Mammary epithelial cell (primary cell): ENCODE measurements at regions not wholly inside any gene's neighbourhood (a gene's known extent, or its start where the extent isn't known, plus 50 kb on each side); places are given as distances from the start of the nearest gene placed in this dataset.

ENCODE experiments used
- EZH2 ChIP-seq: IDR thresholded peaks from 2 replicates; pipeline ENCODE4 v1.6.1; 2012; ENCODE audit warnings: low read length, inconsistent platforms, borderline replicate concordance
- TF ChIP-seq, protein P1 (sequence below), 2 donors: IDR thresholded peaks in 1 of 2; conservative IDR thresholded peaks in 1 of 2; 2 replicates each; pipeline ENCODE4 v1.5.1; 2011 to 2012; ENCODE audit warnings: inconsistent platforms in 2 of 2, low read length in 2 of 2, mild to moderate bottlenecking in 2 of 2, control low read depth in 1 of 2, low read depth in 1 of 2; ENCODE audit not compliant: insufficient read depth in 1 of 2; ENCODE audit errors: extremely low read depth in 1 of 2

DNA sequence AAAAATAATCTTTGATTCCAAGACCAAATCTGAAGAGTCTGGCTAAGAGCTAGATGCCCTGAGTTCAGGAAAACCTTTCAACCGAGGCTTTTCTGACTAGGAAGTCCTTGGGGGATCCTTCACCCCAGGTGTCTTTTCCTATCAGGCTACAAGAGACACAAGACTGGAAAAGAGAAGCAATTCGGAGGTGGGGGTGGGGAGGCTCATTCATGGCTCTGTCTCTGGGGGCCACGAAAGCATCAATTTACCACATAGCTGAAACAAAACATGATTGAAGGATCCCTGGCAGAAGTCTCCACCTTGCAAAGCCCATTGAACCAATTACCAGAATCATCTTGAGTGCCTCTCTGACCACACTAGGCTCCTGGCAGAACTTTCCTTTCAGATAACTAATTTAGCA lies 239.8 kb upstream of the SALL1 start:
- TF ChIP-seq, protein P1, sequence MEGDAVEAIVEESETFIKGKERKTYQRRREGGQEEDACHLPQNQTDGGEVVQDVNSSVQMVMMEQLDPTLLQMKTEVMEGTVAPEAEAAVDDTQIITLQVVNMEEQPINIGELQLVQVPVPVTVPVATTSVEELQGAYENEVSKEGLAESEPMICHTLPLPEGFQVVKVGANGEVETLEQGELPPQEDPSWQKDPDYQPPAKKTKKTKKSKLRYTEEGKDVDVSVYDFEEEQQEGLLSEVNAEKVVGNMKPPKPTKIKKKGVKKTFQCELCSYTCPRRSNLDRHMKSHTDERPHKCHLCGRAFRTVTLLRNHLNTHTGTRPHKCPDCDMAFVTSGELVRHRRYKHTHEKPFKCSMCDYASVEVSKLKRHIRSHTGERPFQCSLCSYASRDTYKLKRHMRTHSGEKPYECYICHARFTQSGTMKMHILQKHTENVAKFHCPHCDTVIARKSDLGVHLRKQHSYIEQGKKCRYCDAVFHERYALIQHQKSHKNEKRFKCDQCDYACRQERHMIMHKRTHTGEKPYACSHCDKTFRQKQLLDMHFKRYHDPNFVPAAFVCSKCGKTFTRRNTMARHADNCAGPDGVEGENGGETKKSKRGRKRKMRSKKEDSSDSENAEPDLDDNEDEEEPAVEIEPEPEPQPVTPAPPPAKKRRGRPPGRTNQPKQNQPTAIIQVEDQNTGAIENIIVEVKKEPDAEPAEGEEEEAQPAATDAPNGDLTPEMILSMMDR (conservative IDR thresholded peaks at IDR 0.05 in 1 of 2, IDR thresholded peaks at IDR 0.05 in 1 of 2; ENCODE audit: extremely low read depth in 1 of 2, insufficient read depth in 1 of 2, low read depth in 1 of 2, low read length in 2 of 2) = no peak
- TF ChIP-seq EZH2 = no peak
